A673 (cell line): ENCODE measurements at regions not wholly inside any gene's neighbourhood (a gene's known extent, or its start where the extent isn't known, plus 50 kb on each side); places are given as distances from the start of the nearest gene placed in this dataset.

ENCODE experiments used
- CTCF ChIP-seq: fragments of 300-800, 200-600 bp; sonication (generic); conservative IDR thresholded peaks from 2 replicates; pipeline ENCODE4 v1.5.1; 2017; ENCODE audit warnings: low read depth, mild to moderate bottlenecking, antibody characterized with exemption, low read length, moderate library complexity, mixed read lengths
- EZH2 ChIP-seq: fragments of 200-600 bp; sonication (generic); IDR thresholded peaks from 2 replicates; pipeline ENCODE4 v1.6.1; 2017; ENCODE audit warnings: borderline replicate concordance, low read depth, mild to moderate bottlenecking, mixed read lengths, antibody characterized with exemption, low read length; ENCODE audit not compliant: poor library complexity, severe bottlenecking

GRCh38 chr15:69951256-69951897, 146.3 kb downstream of the TLE3 start:
- TF ChIP-seq CTCF (no peak), EZH2 (no peak)
